SK-N-SH (cell line): ENCODE measurements at regions not wholly inside any gene's neighbourhood (a gene's known extent, or its start where the extent isn't known, plus 50 kb on each side); places are given as distances from the start of the nearest gene placed in this dataset.

Experiments used
- CTCF ChIA-PET: fragments of 300-600, 350-600 bp; formaldehyde crosslinking; extraction: SDS; loops from one replicate; lab custom pipeline; 2021; lab: Yijun Ruan, JAX
- POLR2A ChIA-PET: fragments of 350-600 bp; sonication (Branson Sonifier 250); formaldehyde crosslinking; extraction: SDS; loops from one replicate; lab custom pipeline; 2020; ENCODE audit warnings: antibody characterized with exemption, inconsistent platforms; lab: Yijun Ruan, JAX
- DNase-seq: peaks from one replicate; pipeline ENCODE4 v3.0.0; 2012
- H2AFZ ChIP-seq: fragments of 200-600 bp; sonication (generic); 2 replicates; pipeline ENCODE4 v1.8.1; 2016; ENCODE audit warnings: antibody characterized with exemption, mild to moderate bottlenecking, low read depth
- H3F3A ChIP-seq: fragments of 200-600 bp; sonication (generic); replicated peaks from 2 replicates; pipeline ENCODE3; 2016; ENCODE audit warnings: antibody characterized with exemption, mild to moderate bottlenecking; ENCODE audit not compliant: insufficient read depth
- H3K27ac ChIP-seq, 2 experiments: fragments of 200-500 bp in 1 of 2; fragments of 200-600 bp in 1 of 2; sonication (Bioruptor generic) in 1 of 2; sonication (generic), shearing (Covaris generic) in 1 of 2; 2 replicates each; pipeline versions ENCODE4 v1.5.1 to v1.6.1; 2014 to 2016; ENCODE audit warnings: low read depth in 2 of 2, inconsistent platforms in 1 of 2, low read length in 1 of 2, mild to moderate bottlenecking in 1 of 2, mixed read lengths in 1 of 2
- H3K27me3 ChIP-seq: fragments of 200-600 bp; sonication (generic), shearing (Covaris generic); 2 replicates; pipeline ENCODE4 v1.6.1; 2016; ENCODE audit warnings: mixed run types; ENCODE audit not compliant: insufficient read depth
- H3K36me3 ChIP-seq, 2 experiments: fragments of 200-500 bp in 1 of 2; fragments of 200-600 bp in 1 of 2; sonication (Bioruptor generic) in 1 of 2; sonication (generic) in 1 of 2; replicated peaks in 1 of 2; 2 replicates each; pipeline versions ENCODE3 to v1.5.1; 2014 to 2016; ENCODE audit warnings: low read length in 1 of 2, mild to moderate bottlenecking in 1 of 2; ENCODE audit not compliant: insufficient read depth in 2 of 2, control insufficient read depth in 1 of 2
- H3K4me1 ChIP-seq, 2 experiments: fragments of 200-500 bp in 1 of 2; fragments of 200-600 bp in 1 of 2; sonication (Bioruptor generic) in 1 of 2; sonication (generic), shearing (Covaris generic) in 1 of 2; 2 replicates each; pipeline versions ENCODE4 v1.5.1 to v1.6.1; 2014 to 2016; ENCODE audit warnings: low read depth in 1 of 2, low read length in 1 of 2, mixed run types in 1 of 2; ENCODE audit not compliant: insufficient read depth in 2 of 2, control insufficient read depth in 1 of 2
- H3K4me2 ChIP-seq: fragments of 200-600 bp; sonication (generic), shearing (Covaris generic); 2 replicates; pipeline ENCODE4 v1.6.1; 2017; ENCODE audit warnings: mixed run types
- H3K4me3 ChIP-seq, 2 experiments: fragments of 200-500 bp in 1 of 2; fragments of 200-600 bp in 1 of 2; sonication (Bioruptor generic) in 1 of 2; sonication (generic), shearing (Covaris generic) in 1 of 2; 2 replicates each; pipeline versions ENCODE4 v1.5.1 to v1.8.1; 2014 to 2016; ENCODE audit warnings: low read depth in 2 of 2, inconsistent platforms in 1 of 2, low read length in 1 of 2, mild to moderate bottlenecking in 1 of 2, mixed read lengths in 1 of 2, moderate library complexity in 1 of 2
- H3K79me2 ChIP-seq: fragments of 200-600 bp; sonication (generic); 2 replicates; pipeline ENCODE4 v1.8.1; 2017; ENCODE audit warnings: mild to moderate bottlenecking; ENCODE audit not compliant: insufficient read depth
- H3K9ac ChIP-seq: fragments of 200-600 bp; sonication (generic); 2 replicates; pipeline ENCODE4 v1.6.1; 2017; ENCODE audit warnings: mixed run types
- H3K9me2 ChIP-seq: fragments of 200-600 bp; sonication (generic); 2 replicates; pipeline ENCODE4 v1.6.1; 2017; ENCODE audit warnings: mixed run types
- H3K9me3 ChIP-seq: fragments of 200-600 bp; sonication (generic); 2 replicates; pipeline ENCODE4 v1.6.1; 2017; ENCODE audit warnings: mixed run types, mild to moderate bottlenecking, moderate library complexity
- H4K20me1 ChIP-seq: fragments of 200-600 bp; sonication (generic); 2 replicates; pipeline ENCODE4 v1.6.1; 2017; ENCODE audit warnings: mild to moderate bottlenecking, mixed run types; ENCODE audit not compliant: insufficient read depth
- CHD2 ChIP-seq: fragments of 150-350 bp; IDR thresholded peaks from 2 replicates; pipeline ENCODE4 v1.6.1; 2018; ENCODE audit warnings: low read length; ENCODE audit not compliant: partially characterized antibody
- EP300 ChIP-seq, 2 experiments: IDR thresholded peaks; 2 replicates each; pipeline versions ENCODE4 v1.4.0 to v1.6.1; 2012; ENCODE audit warnings: borderline replicate concordance in 1 of 2, low read depth in 1 of 2, low read length in 1 of 2
- FOXJ3 ChIP-seq: sonication (generic); formaldehyde crosslinking; IDR thresholded peaks from 2 replicates; pipeline ENCODE4 v1.5.1; 2020; ENCODE audit warnings: mild to moderate bottlenecking, missing genetic modification reagents
- FOXM1 ChIP-seq: IDR thresholded peaks from 2 replicates; pipeline ENCODE4 v1.4.0; 2012; ENCODE audit warnings: low read depth, mild to moderate bottlenecking
- GABPA ChIP-seq: IDR thresholded peaks from 2 replicates; pipeline ENCODE4 v1.4.0; 2012; ENCODE audit warnings: low read depth, mild to moderate bottlenecking
- IRF3 ChIP-seq: fragments of 150-350 bp; IDR thresholded peaks from 2 replicates; pipeline ENCODE4 v1.6.1; 2016; ENCODE audit warnings: mild to moderate bottlenecking, low read depth, low read length
- MEF2A ChIP-seq: IDR thresholded peaks from 2 replicates; pipeline ENCODE4 v1.4.0; 2012; ENCODE audit warnings: low read depth, borderline replicate concordance
- NFIC ChIP-seq: IDR thresholded peaks from 2 replicates; pipeline ENCODE4 v1.4.0; 2012; ENCODE audit warnings: borderline replicate concordance
- RAD21 ChIP-seq: IDR thresholded peaks from 2 replicates; pipeline ENCODE4 v1.6.1; 2012; ENCODE audit warnings: mild to moderate bottlenecking, low read length
- RCOR1 ChIP-seq: fragments of 150-350 bp; IDR thresholded peaks from 2 replicates; pipeline ENCODE4 v1.6.1; 2017; ENCODE audit warnings: antibody characterized with exemption, low read length
- RFX5 ChIP-seq: IDR thresholded peaks from 2 replicates; pipeline ENCODE4 v1.6.1; 2012; ENCODE audit warnings: mild to moderate bottlenecking, improper control_type of control experiment, low read length
- RXRA ChIP-seq: IDR thresholded peaks from 2 replicates; pipeline ENCODE4 v1.4.0; 2012; ENCODE audit warnings: low read depth, mild to moderate bottlenecking, borderline replicate concordance
- SIN3A ChIP-seq: IDR thresholded peaks from 2 replicates; pipeline ENCODE4 v1.6.1; 2012; ENCODE audit warnings: low read depth, mild to moderate bottlenecking, low read length, moderate library complexity, borderline replicate concordance
- TAF1 ChIP-seq: IDR thresholded peaks from 2 replicates; pipeline ENCODE4 v1.6.1; 2012; ENCODE audit warnings: low read depth, mild to moderate bottlenecking, low read length, moderate library complexity, borderline replicate concordance
- TCF12 ChIP-seq: IDR thresholded peaks from 2 replicates; pipeline ENCODE4 v1.4.0; 2012
- TEAD4 ChIP-seq: IDR thresholded peaks from 2 replicates; pipeline ENCODE4 v1.4.0; 2012; ENCODE audit warnings: mild to moderate bottlenecking, borderline replicate concordance; ENCODE audit not compliant: insufficient read depth
- YY1 ChIP-seq: IDR thresholded peaks from 2 replicates; pipeline ENCODE4 v1.4.0; 2012; ENCODE audit warnings: low read depth, mild to moderate bottlenecking
- WGBS: methylation state at CpG from one replicate; pipeline ENCODE4 v1.1.6; 2017; ENCODE audit warnings: low lambda C conversion rate; 5-methylcytosine and 5-hydroxymethylcytosine counted together
- TF ChIP-seq, protein P1 (sequence below): fragments of 150-350 bp; IDR thresholded peaks from 2 replicates; pipeline ENCODE4 v1.6.1; 2017; ENCODE audit warnings: antibody characterized with exemption, low read length, low read depth, borderline replicate concordance
- TF ChIP-seq, protein P2 (sequence below): IDR thresholded peaks from 2 replicates; pipeline ENCODE4 v1.4.0; 2012; ENCODE audit warnings: low read depth, borderline replicate concordance
- TF ChIP-seq, protein P3 (sequence below): IDR thresholded peaks from 2 replicates; pipeline ENCODE4; 2012

DNA sequence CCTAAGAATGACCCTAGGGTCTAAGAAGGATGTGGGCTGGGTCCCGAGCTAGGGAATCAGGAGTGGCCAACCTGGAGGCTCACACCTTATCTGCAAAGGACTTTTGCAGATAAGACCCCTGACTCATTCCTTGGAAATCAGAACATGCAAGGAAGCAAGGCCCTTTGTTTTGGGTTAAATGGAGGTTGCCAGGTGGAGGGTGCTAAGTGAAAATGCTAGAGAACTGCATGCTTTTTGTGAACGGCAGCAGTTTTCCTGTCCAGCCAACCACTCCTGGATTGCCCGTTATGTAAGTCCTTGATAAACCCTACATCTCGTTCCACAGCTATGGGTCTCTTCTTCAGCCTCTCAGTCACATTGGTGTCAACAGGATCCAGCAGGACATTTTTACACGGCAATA lies 52.1 kb upstream of the CST7 start (continued):
- TF ChIP-seq, protein P1, sequence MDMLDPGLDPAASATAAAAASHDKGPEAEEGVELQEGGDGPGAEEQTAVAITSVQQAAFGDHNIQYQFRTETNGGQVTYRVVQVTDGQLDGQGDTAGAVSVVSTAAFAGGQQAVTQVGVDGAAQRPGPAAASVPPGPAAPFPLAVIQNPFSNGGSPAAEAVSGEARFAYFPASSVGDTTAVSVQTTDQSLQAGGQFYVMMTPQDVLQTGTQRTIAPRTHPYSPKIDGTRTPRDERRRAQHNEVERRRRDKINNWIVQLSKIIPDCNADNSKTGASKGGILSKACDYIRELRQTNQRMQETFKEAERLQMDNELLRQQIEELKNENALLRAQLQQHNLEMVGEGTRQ: no peak
- TF ChIP-seq, protein P2, sequence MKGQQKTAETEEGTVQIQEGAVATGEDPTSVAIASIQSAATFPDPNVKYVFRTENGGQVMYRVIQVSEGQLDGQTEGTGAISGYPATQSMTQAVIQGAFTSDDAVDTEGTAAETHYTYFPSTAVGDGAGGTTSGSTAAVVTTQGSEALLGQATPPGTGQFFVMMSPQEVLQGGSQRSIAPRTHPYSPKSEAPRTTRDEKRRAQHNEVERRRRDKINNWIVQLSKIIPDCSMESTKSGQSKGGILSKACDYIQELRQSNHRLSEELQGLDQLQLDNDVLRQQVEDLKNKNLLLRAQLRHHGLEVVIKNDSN: no peak

DNA sequence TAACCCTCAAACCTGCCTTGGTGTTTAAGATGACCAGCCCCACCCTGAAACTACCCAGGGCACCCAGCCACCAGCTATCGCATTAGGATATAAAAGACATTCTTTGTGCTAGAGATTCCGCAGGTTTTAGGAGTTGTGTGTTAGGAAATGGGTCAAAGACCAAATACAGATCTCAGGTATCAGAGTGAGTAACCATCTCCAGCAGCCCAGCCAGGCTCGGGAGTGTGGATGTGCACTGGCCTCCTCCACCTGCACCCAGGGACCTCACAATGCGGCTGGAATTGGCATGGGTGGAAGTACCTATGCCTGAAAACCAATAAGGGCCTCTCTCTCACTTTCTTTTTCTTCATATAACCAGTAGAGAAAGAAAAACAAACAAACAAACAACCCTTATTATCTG lies 51.1 kb upstream of the CST7 start:
- no peak for DNase-seq
- H3K9me2 ChIP-seq: no peaks in the 10 kb centered on the region
- H4K20me1 ChIP-seq: no peaks in the 10 kb centered on the region
- no peaks in the 10 kb centered on the region for H3K9me3 ChIP-seq
- ChIA-PET CTCF (interaction anchor here (1.2 kb wide), 1 partner anchor 20 kb away, joined by 4 read pairs; no protein-coding TSS in a partner anchor), POLR2A (no interaction called here)
- WGBS: 21% methylated on average over 4 of the region's 4 CpGs
- TF ChIP-seq SIN3A: no peak
- TF ChIP-seq RXRA: no peak
- no peak for TF ChIP-seq IRF3
- TF ChIP-seq TEAD4: no peak
- TF ChIP-seq, protein P2: no peak
- TF ChIP-seq, protein P1: no peak
- no peak for TF ChIP-seq RFX5
- TF ChIP-seq MEF2A: no peak
- TF ChIP-seq FOXM1: no peak
- TF ChIP-seq CHD2: no peak
- no peak for TF ChIP-seq GABPA
- TF ChIP-seq EP300 (IDR thresholded peaks at IDR 0.05; ENCODE audit: borderline replicate concordance in 1 of 2, low read depth in 1 of 2, low read length in 1 of 2): no peak
- no peak for TF ChIP-seq RAD21
- TF ChIP-seq NFIC: no peak
- TF ChIP-seq TCF12: no peak
- no peak for TF ChIP-seq TAF1
- TF ChIP-seq, protein P3, sequence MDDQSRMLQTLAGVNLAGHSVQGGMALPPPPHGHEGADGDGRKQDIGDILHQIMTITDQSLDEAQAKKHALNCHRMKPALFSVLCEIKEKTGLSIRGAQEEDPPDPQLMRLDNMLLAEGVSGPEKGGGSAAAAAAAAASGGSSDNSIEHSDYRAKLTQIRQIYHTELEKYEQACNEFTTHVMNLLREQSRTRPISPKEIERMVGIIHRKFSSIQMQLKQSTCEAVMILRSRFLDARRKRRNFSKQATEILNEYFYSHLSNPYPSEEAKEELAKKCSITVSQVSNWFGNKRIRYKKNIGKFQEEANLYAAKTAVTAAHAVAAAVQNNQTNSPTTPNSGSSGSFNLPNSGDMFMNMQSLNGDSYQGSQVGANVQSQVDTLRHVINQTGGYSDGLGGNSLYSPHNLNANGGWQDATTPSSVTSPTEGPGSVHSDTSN: no peak
- TF ChIP-seq RCOR1: no peak
- no peak for TF ChIP-seq YY1
- TF ChIP-seq FOXJ3 (CRISPR knock-in tag): no peak
- H2AFZ ChIP-seq: no peak overlapping the region
- no peaks in the 10 kb centered on the region for H3F3A ChIP-seq
- H3K79me2 ChIP-seq: no peaks in the 10 kb centered on the region
- no peak overlapping the region for H3K9ac ChIP-seq
- H3K4me1 ChIP-seq: no peaks in the 10 kb centered on the region
- H3K36me3 ChIP-seq: no peaks in the 10 kb centered on the region
- no peaks in the 10 kb centered on the region; the same call in 1 of the 2 replicates for H3K27me3 ChIP-seq
- no peak overlapping the region for H3K27ac ChIP-seq
- H3K4me3 ChIP-seq: no peak overlapping the region
- H3K4me2 ChIP-seq: no peak overlapping the region
